ENCODE measurements at regions not wholly inside any gene's neighbourhood (a gene's known extent, or its start where the extent isn't known, plus 50 kb on each side); places are given as distances from the start of the nearest gene placed in this dataset.

GRCh38 chr2:217371781-217372213 lies 511.9 kb upstream of the TNP1 start (continued):
- TF ChIP-seq, protein P1, sequence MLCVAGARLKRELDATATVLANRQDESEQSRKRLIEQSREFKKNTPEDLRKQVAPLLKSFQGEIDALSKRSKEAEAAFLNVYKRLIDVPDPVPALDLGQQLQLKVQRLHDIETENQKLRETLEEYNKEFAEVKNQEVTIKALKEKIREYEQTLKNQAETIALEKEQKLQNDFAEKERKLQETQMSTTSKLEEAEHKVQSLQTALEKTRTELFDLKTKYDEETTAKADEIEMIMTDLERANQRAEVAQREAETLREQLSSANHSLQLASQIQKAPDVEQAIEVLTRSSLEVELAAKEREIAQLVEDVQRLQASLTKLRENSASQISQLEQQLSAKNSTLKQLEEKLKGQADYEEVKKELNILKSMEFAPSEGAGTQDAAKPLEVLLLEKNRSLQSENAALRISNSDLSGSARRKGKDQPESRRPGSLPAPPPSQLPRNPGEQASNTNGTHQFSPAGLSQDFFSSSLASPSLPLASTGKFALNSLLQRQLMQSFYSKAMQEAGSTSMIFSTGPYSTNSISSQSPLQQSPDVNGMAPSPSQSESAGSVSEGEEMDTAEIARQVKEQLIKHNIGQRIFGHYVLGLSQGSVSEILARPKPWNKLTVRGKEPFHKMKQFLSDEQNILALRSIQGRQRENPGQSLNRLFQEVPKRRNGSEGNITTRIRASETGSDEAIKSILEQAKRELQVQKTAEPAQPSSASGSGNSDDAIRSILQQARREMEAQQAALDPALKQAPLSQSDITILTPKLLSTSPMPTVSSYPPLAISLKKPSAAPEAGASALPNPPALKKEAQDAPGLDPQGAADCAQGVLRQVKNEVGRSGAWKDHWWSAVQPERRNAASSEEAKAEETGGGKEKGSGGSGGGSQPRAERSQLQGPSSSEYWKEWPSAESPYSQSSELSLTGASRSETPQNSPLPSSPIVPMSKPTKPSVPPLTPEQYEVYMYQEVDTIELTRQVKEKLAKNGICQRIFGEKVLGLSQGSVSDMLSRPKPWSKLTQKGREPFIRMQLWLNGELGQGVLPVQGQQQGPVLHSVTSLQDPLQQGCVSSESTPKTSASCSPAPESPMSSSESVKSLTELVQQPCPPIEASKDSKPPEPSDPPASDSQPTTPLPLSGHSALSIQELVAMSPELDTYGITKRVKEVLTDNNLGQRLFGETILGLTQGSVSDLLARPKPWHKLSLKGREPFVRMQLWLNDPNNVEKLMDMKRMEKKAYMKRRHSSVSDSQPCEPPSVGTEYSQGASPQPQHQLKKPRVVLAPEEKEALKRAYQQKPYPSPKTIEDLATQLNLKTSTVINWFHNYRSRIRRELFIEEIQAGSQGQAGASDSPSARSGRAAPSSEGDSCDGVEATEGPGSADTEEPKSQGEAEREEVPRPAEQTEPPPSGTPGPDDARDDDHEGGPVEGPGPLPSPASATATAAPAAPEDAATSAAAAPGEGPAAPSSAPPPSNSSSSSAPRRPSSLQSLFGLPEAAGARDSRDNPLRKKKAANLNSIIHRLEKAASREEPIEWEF (IDR thresholded peaks at IDR 0.05; ENCODE audit: insufficient replicate concordance, low read depth, low read length), result no peak

DNA sequence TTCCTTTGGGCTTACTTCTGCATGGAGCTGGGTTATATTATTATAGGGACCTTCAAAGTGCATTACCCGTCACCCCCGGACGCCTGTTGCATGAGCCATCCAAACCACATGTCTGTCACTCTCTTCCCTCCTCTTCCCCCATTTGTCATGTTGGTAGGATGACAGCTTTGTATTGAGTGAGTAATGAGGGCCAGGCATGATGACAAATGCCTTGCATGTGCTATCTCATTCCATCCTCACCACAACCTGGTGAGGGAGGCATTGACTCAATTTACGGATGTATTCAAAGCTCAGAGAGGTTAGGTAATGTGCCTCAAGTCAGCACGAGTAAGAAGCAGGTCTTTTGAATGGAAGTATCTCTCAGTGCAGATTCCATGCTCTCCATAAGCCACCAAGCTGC lies 510.5 kb upstream of the TNP1 start:
- DNase-seq (ENCODE audit: low read depth, low spot score) (no peak), ATAC-seq (no peak), FAIRE-seq (no peak)
- Histone ChIP-seq H2AFZ (ENCODE audit: control insufficient read depth, low read depth, low read length) (no peak overlapping the region), H3K36me3 (ENCODE audit: control insufficient read depth in 2 of 2, insufficient read depth in 2 of 2, low read length in 1 of 2) (no peaks in the 10 kb centered on the region), H3K27me3 (replicated peaks in 1 of 2; ENCODE audit: control insufficient read depth in 2 of 2, insufficient read depth in 2 of 2, low read length in 1 of 2) (peaks cover 0 to 2% of the 10 kb centered on the region in 2 experiments; a peak in 2 of 4 replicates), H3K9me3 (replicated peaks; ENCODE audit: control insufficient read depth, insufficient read depth, low read length) (no peaks in the 10 kb centered on the region), H3K4me3 (no peak overlapping the region), H3K79me2 (ENCODE audit: control insufficient read depth, insufficient read depth, low read length) (no peaks in the 10 kb centered on the region), H3K4me2 (ENCODE audit: control insufficient read depth, insufficient read depth) (no peak overlapping the region), H3K9ac (ENCODE audit: control insufficient read depth, insufficient read depth, low read length) (no peak overlapping the region), H3K27ac (ENCODE audit: control insufficient read depth, insufficient read depth) (no peak overlapping the region), H3K4me1 (ENCODE audit: control insufficient read depth, insufficient read depth, low read length) (no peaks in the 10 kb centered on the region), H4K20me1 (ENCODE audit: control insufficient read depth, insufficient read depth) (no peaks in the 10 kb centered on the region)
- in situ Hi-C loops (cut with MboI), result no loop called here
- no peak for TF ChIP-seq FOXM1 (IDR thresholded peaks at IDR 0.05; ENCODE audit: low read depth, low read length)
- TF ChIP-seq, protein P2, sequence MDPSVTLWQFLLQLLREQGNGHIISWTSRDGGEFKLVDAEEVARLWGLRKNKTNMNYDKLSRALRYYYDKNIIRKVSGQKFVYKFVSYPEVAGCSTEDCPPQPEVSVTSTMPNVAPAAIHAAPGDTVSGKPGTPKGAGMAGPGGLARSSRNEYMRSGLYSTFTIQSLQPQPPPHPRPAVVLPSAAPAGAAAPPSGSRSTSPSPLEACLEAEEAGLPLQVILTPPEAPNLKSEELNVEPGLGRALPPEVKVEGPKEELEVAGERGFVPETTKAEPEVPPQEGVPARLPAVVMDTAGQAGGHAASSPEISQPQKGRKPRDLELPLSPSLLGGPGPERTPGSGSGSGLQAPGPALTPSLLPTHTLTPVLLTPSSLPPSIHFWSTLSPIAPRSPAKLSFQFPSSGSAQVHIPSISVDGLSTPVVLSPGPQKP (IDR thresholded peaks at IDR 0.05; ENCODE audit: low read depth, low read length), result no peak
- TF ChIP-seq POU2F2 (IDR thresholded peaks at IDR 0.05; ENCODE audit: borderline replicate concordance, low read depth, low read length), result no peak
- TF ChIP-seq, protein P3, sequence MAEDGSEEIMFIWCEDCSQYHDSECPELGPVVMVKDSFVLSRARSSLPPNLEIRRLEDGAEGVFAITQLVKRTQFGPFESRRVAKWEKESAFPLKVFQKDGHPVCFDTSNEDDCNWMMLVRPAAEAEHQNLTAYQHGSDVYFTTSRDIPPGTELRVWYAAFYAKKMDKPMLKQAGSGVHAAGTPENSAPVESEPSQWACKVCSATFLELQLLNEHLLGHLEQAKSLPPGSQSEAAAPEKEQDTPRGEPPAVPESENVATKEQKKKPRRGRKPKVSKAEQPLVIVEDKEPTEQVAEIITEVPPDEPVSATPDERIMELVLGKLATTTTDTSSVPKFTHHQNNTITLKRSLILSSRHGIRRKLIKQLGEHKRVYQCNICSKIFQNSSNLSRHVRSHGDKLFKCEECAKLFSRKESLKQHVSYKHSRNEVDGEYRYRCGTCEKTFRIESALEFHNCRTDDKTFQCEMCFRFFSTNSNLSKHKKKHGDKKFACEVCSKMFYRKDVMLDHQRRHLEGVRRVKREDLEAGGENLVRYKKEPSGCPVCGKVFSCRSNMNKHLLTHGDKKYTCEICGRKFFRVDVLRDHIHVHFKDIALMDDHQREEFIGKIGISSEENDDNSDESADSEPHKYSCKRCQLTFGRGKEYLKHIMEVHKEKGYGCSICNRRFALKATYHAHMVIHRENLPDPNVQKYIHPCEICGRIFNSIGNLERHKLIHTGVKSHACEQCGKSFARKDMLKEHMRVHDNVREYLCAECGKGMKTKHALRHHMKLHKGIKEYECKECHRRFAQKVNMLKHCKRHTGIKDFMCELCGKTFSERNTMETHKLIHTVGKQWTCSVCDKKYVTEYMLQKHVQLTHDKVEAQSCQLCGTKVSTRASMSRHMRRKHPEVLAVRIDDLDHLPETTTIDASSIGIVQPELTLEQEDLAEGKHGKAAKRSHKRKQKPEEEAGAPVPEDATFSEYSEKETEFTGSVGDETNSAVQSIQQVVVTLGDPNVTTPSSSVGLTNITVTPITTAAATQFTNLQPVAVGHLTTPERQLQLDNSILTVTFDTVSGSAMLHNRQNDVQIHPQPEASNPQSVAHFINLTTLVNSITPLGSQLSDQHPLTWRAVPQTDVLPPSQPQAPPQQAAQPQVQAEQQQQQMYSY (CRISPR knock-in tag; IDR thresholded peaks at IDR 0.05), result no peak
- TF ChIP-seq NFXL1 (IDR thresholded peaks at IDR 0.05; ENCODE audit: borderline replicate concordance), result no peak
- TF ChIP-seq, protein P4, sequence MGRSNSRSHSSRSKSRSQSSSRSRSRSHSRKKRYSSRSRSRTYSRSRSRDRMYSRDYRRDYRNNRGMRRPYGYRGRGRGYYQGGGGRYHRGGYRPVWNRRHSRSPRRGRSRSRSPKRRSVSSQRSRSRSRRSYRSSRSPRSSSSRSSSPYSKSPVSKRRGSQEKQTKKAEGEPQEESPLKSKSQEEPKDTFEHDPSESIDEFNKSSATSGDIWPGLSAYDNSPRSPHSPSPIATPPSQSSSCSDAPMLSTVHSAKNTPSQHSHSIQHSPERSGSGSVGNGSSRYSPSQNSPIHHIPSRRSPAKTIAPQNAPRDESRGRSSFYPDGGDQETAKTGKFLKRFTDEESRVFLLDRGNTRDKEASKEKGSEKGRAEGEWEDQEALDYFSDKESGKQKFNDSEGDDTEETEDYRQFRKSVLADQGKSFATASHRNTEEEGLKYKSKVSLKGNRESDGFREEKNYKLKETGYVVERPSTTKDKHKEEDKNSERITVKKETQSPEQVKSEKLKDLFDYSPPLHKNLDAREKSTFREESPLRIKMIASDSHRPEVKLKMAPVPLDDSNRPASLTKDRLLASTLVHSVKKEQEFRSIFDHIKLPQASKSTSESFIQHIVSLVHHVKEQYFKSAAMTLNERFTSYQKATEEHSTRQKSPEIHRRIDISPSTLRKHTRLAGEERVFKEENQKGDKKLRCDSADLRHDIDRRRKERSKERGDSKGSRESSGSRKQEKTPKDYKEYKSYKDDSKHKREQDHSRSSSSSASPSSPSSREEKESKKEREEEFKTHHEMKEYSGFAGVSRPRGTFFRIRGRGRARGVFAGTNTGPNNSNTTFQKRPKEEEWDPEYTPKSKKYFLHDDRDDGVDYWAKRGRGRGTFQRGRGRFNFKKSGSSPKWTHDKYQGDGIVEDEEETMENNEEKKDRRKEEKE (IDR thresholded peaks at IDR 0.05), result no peak
- TF ChIP-seq SREBF2 (IDR thresholded peaks at IDR 0.05; ENCODE audit: low read length), result no peak
- no peak for TF ChIP-seq ETV6 (conservative IDR thresholded peaks at IDR 0.05 in 1 of 2, IDR thresholded peaks at IDR 0.05 in 1 of 2; ENCODE audit: borderline replicate concordance in 1 of 2, low read depth in 1 of 2)
- BruUV-seq (replicated peaks), result no TSS peak
- ChIA-PET SMC1A (ENCODE audit: uncharacterized antibody, unreplicated experiment) (no interaction called here), RAD21 (ENCODE audit: unreplicated experiment) (no interaction called here), CTCF (no interaction called here), POLR2A (no interaction called here)
- WGBS (ENCODE audit: insufficient coverage, insufficient replicate concordance, low lambda C conversion rate, missing lambda C conversion rate), result 39% methylated on average over 5 of the region's 5 CpGs
- intact Hi-C loops (cut with micrococcal nuclease; ENCODE audit: unreplicated experiment), result no loop called here

All from GM12878 (cell line).